DMS79 (cell line): ENCODE measurements at regions not wholly inside any gene's neighbourhood (a gene's known extent, or its start where the extent isn't known, plus 50 kb on each side); places are given as distances from the start of the nearest gene placed in this dataset.
A peak's percentile ranks its signal among the peaks of the same experiment; 100 is the strongest.

Experiments used
- DNase-seq: peaks from one replicate; lab custom pipeline; 2025; lab: John Stamatoyannopoulos, UW

- no peak for DNase-seq
These were observed 200.0 kb upstream of the NCKAP5 start for GRCh38 chr2:133768256-133768655.

GRCh38 chr2:133768658-133769435 is 200.6 kb upstream of the NCKAP5 start:
- no peak for DNase-seq

GRCh38 chr2:133773854-133774653 is 205.8 kb upstream of the NCKAP5 start:
- DNase-seq = no peak

- no peak for DNase-seq
These were observed 206.4 kb upstream of the NCKAP5 start for GRCh38 chr2:133774654-133775015.

- DNase-seq = no peak
These were observed 208.8 kb upstream of the NCKAP5 start for GRCh38 chr2:133776936-133777573.

GRCh38 chr2:133777574-133777960 is 209.3 kb upstream of the NCKAP5 start:
- DNase-seq = no peak

GRCh38 chr2:133780099-133780996 is 212.1 kb upstream of the NCKAP5 start:
- peak; percentile 20 for DNase-seq

GRCh38 chr2:133780997-133781513 is 212.8 kb upstream of the NCKAP5 start:
- no peak for DNase-seq

GRCh38 chr2:133787207-133787606 is 218.9 kb upstream of the NCKAP5 start:
- no peak for DNase-seq

GRCh38 chr2:133787651-133788050 is 219.4 kb upstream of the NCKAP5 start:
- no peak for DNase-seq

GRCh38 chr2:133788386-133788785 is 220.1 kb upstream of the NCKAP5 start:
- DNase-seq = no peak

GRCh38 chr2:133789743-133790142 is 221.5 kb upstream of the NCKAP5 start:
- no peak for DNase-seq

- DNase-seq = no peak
These were observed 222.4 kb upstream of the NCKAP5 start for GRCh38 chr2:133790711-133791110.

GRCh38 chr2:133791191-133791590 is 222.9 kb upstream of the NCKAP5 start:
- no peak for DNase-seq

GRCh38 chr2:133792223-133792622 is 224.0 kb upstream of the NCKAP5 start:
- no peak for DNase-seq

GRCh38 chr2:133794114-133794513 is 225.9 kb upstream of the NCKAP5 start:
- no peak for DNase-seq

GRCh38 chr2:133801946-133802345 is 233.7 kb upstream of the NCKAP5 start:
- DNase-seq = peak; percentile 72

- DNase-seq = peak; percentile 69
These were observed 234.3 kb upstream of the NCKAP5 start for GRCh38 chr2:133802409-133803039.

- no peak for DNase-seq
These were observed 238.3 kb upstream of the NCKAP5 start for GRCh38 chr2:133806564-133806963.

GRCh38 chr2:133809485-133809884 is 241.2 kb upstream of the NCKAP5 start:
- DNase-seq = no peak

- no peak for DNase-seq
These were observed 242.3 kb upstream of the NCKAP5 start for GRCh38 chr2:133810559-133810958.
